Inflammatory macrophage (primary cell): ENCODE measurements at regions not wholly inside any gene's neighbourhood (a gene's known extent, or its start where the extent isn't known, plus 50 kb on each side); places are given as distances from the start of the nearest gene placed in this dataset.
A peak's percentile ranks its signal among the peaks of the same experiment; 100 is the strongest.
"Not testable (repeated sequence)": the region's sequence is repeated elsewhere in the genome, so short reads cannot be mapped to it uniquely, and the experiment has no call there.

Experiments used
- DNase-seq, 2 donors: peaks; one replicate each; pipeline ENCODE4 v3.0.0-alpha.2; 2020 to 2022

- DNase-seq = not testable (repeated sequence)
Measured at GRCh38 chr4:18417651-18418050, 396.1 kb upstream of the LCORL start.

- DNase-seq = no peak
Measured at GRCh38 chr4:18406264-18406663, 384.7 kb upstream of the LCORL start.

- DNase-seq = no peak
Measured at GRCh38 chr4:18405054-18405453, 383.5 kb upstream of the LCORL start.

- DNase-seq = no peak
Measured at GRCh38 chr4:18404642-18405041, 383.1 kb upstream of the LCORL start.

GRCh38 chr4:18403327-18403726 lies 381.8 kb upstream of the LCORL start:
- DNase-seq = no peak

GRCh38 chr4:18401868-18402267 lies 380.3 kb upstream of the LCORL start:
- no peak for DNase-seq

- no peak for DNase-seq
Measured at GRCh38 chr4:18401425-18401824, 379.9 kb upstream of the LCORL start.

- DNase-seq = no peak
Measured at GRCh38 chr4:18398661-18399060, 377.1 kb upstream of the LCORL start.

GRCh38 chr4:18397681-18398390 lies 376.3 kb upstream of the LCORL start:
- no peak for DNase-seq

GRCh38 chr4:18394656-18395055 lies 373.1 kb upstream of the LCORL start:
- DNase-seq = no peak

- DNase-seq = no peak
Measured at GRCh38 chr4:18391354-18391728, 369.8 kb upstream of the LCORL start.

- DNase-seq = no peak
Measured at GRCh38 chr4:18390655-18391353, 369.2 kb upstream of the LCORL start.

GRCh38 chr4:18389115-18389514 lies 367.6 kb upstream of the LCORL start:
- no peak for DNase-seq

GRCh38 chr4:18388039-18388438 lies 366.5 kb upstream of the LCORL start:
- DNase-seq = no peak

GRCh38 chr4:18381186-18381585 lies 359.6 kb upstream of the LCORL start:
- no peak for DNase-seq

GRCh38 chr4:18369561-18369960 lies 348.0 kb upstream of the LCORL start:
- no peak for DNase-seq

GRCh38 chr4:18366892-18367291 lies 345.3 kb upstream of the LCORL start:
- peak; percentile 15 to 40 for DNase-seq

- no peak for DNase-seq
Measured at GRCh38 chr4:18366136-18366535, 344.6 kb upstream of the LCORL start.

GRCh38 chr4:18343581-18343980 lies 322.0 kb upstream of the LCORL start:
- DNase-seq = no peak

GRCh38 chr4:18342847-18343246 lies 321.3 kb upstream of the LCORL start:
- DNase-seq = no peak

GRCh38 chr4:18321956-18322530 lies 300.5 kb upstream of the LCORL start:
- no peak for DNase-seq

GRCh38 chr4:18319431-18319830 lies 297.9 kb upstream of the LCORL start:
- DNase-seq = no peak

- no peak for DNase-seq
Measured at GRCh38 chr4:18318682-18319388, 297.3 kb upstream of the LCORL start.

GRCh38 chr4:18314731-18315130 lies 293.2 kb upstream of the LCORL start:
- DNase-seq = no peak
